ENCODE measurements at regions not wholly inside any gene's neighbourhood (a gene's known extent, or its start where the extent isn't known, plus 50 kb on each side); places are given as distances from the start of the nearest gene placed in this dataset.

DNA sequence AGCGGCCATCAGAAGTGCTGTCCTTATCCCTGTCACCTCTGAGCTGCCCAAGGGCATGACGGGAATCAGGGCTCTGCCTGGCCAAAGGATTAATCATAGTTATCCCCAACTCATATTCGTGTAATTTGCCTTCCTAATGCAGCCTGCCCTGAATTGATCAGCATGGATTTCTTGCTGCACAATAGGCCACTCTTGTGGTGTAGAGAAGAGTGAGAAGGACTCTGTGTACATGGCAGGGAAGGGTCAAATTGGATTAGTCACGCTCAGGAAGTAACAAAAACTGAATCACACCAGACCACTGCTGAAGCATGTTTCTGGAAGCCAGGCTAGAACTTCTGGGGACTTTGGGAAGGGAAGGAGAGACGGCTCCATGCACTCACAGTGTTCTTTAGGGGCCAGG, 227.0 kb downstream of the BUB3 start:
- TF ChIP-seq, protein P1, sequence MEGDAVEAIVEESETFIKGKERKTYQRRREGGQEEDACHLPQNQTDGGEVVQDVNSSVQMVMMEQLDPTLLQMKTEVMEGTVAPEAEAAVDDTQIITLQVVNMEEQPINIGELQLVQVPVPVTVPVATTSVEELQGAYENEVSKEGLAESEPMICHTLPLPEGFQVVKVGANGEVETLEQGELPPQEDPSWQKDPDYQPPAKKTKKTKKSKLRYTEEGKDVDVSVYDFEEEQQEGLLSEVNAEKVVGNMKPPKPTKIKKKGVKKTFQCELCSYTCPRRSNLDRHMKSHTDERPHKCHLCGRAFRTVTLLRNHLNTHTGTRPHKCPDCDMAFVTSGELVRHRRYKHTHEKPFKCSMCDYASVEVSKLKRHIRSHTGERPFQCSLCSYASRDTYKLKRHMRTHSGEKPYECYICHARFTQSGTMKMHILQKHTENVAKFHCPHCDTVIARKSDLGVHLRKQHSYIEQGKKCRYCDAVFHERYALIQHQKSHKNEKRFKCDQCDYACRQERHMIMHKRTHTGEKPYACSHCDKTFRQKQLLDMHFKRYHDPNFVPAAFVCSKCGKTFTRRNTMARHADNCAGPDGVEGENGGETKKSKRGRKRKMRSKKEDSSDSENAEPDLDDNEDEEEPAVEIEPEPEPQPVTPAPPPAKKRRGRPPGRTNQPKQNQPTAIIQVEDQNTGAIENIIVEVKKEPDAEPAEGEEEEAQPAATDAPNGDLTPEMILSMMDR (IDR thresholded peaks at IDR 0.05), result no peak
- no peak for TF ChIP-seq POLR2A (IDR thresholded peaks at IDR 0.05)

Measured in vagina (tissue), 2 donors.